AG04449 (cell line): ENCODE measurements at regions not wholly inside any gene's neighbourhood (a gene's known extent, or its start where the extent isn't known, plus 50 kb on each side); places are given as distances from the start of the nearest gene placed in this dataset.

Source experiments
- CTCF ChIA-PET: fragments of 350-600 bp; formaldehyde crosslinking; extraction: SDS; loops from one replicate; lab custom pipeline; 2021; ENCODE audit warnings: antibody characterized with exemption; lab: Yijun Ruan, JAX
- POLR2A ChIA-PET: fragments of 400-600, 350-600 bp; formaldehyde crosslinking; extraction: SDS; loops from one replicate; lab custom pipeline; 2020; ENCODE audit warnings: antibody characterized with exemption, inconsistent platforms; lab: Yijun Ruan, JAX
- DNase-seq: peaks from one replicate; pipeline ENCODE4 v3.0.0-alpha.2; 2010; ENCODE audit warnings: low read depth, low spot score
- H3K4me3 ChIP-seq: 2 replicates; pipeline ENCODE4 v1.5.1; 2011; ENCODE audit warnings: low read depth, mild to moderate bottlenecking, control low read depth, low read length
- CTCF ChIP-seq: IDR thresholded peaks from one replicate; pipeline ENCODE4 v1.5.1; 2011; ENCODE audit warnings: mild to moderate bottlenecking, moderate library complexity, low read length, control low read depth, inconsistent platforms; ENCODE audit not compliant: insufficient read depth; ENCODE audit errors: missing control alignments

- ChIA-PET CTCF (no interaction called here), POLR2A (no interaction called here)
- no peak for DNase-seq
- H3K4me3 ChIP-seq: no peak overlapping the region
- no peak for TF ChIP-seq CTCF
These were observed 293.0 kb upstream of the VRK2 start for GRCh38 chr2:57753636-57754035.

GRCh38 chr2:57758686-57759085 lies 287.9 kb upstream of the VRK2 start:
- ChIA-PET POLR2A (no interaction called here), CTCF (interaction anchor here (1.2 to 4.1 kb wide), 8 partner anchors 11 to 689 kb away, joined by 3 to 31 read pairs (median 6); no protein-coding TSS in a partner anchor)
- no peak overlapping the region for H3K4me3 ChIP-seq
- no peak for DNase-seq
- no peak for TF ChIP-seq CTCF

GRCh38 chr2:57759131-57759530 lies 287.5 kb upstream of the VRK2 start:
- POLR2A ChIA-PET: no interaction called here
- TF ChIP-seq CTCF: no peak
- DNase-seq: no peak
- CTCF ChIA-PET: interaction anchor here (1.1 to 4.1 kb wide), 15 partner anchors 11 to 689 kb away, joined by 3 to 31 read pairs (median 5); no protein-coding TSS in a partner anchor
- no peak overlapping the region for H3K4me3 ChIP-seq

- TF ChIP-seq CTCF: peak; percentile 96
- peak overlapping the region; percentile 51 for H3K4me3 ChIP-seq
- peak; percentile 17 for DNase-seq
- ChIA-PET CTCF (interaction anchor here (0.6 to 4.1 kb wide), 20 partner anchors 10 to 913 kb away, joined by 3 to 31 read pairs (median 4); no protein-coding TSS in a partner anchor), POLR2A (no interaction called here)
These were observed 286.7 kb upstream of the VRK2 start for GRCh38 chr2:57759822-57760300.

GRCh38 chr2:57760381-57760801 lies 286.2 kb upstream of the VRK2 start:
- no peak overlapping the region for H3K4me3 ChIP-seq
- DNase-seq: no peak
- CTCF ChIA-PET: interaction anchor here (0.6 to 4.1 kb wide), 19 partner anchors 9 to 912 kb away, joined by 3 to 31 read pairs (median 3); no protein-coding TSS in a partner anchor
- POLR2A ChIA-PET: no interaction called here
- no peak for TF ChIP-seq CTCF

- no peak for DNase-seq
- no peak overlapping the region for H3K4me3 ChIP-seq
- CTCF ChIA-PET: interaction anchor here (3.1 kb wide), 1 partner anchor 17 kb away, joined by 11 read pairs; no protein-coding TSS in a partner anchor
- no peak for TF ChIP-seq CTCF
- POLR2A ChIA-PET: no interaction called here
These were observed 269.7 kb upstream of the VRK2 start for GRCh38 chr2:57776916-57777315.
